Effector memory CD4-positive, alpha-beta T cell (primary cell): ENCODE measurements at regions not wholly inside any gene's neighbourhood (a gene's known extent, or its start where the extent isn't known, plus 50 kb on each side); places are given as distances from the start of the nearest gene placed in this dataset.
"Not testable (repeated sequence)": the region's sequence is repeated elsewhere in the genome, so short reads cannot be mapped to it uniquely, and the experiment has no call there.

Experiments used
- DNase-seq, 3 donors: peaks; one replicate each; pipeline ENCODE4 v3.0.0-alpha.2; 2020
- H3K27ac ChIP-seq: 2 replicates; pipeline ENCODE4 v1.7.0; 2013; ENCODE audit warnings: mild to moderate bottlenecking, low read length, moderate library complexity; ENCODE audit not compliant: insufficient read depth, poor library complexity, severe bottlenecking
- H3K27me3 ChIP-seq: replicated peaks from 2 replicates; pipeline ENCODE4 v1.7.0; 2013; ENCODE audit warnings: mild to moderate bottlenecking, low read length; ENCODE audit not compliant: insufficient read depth, control insufficient read depth, poor library complexity, severe bottlenecking
- H3K36me3 ChIP-seq: 2 replicates; pipeline ENCODE4 v1.7.0; 2013; ENCODE audit warnings: mild to moderate bottlenecking, low read length, moderate library complexity; ENCODE audit not compliant: control insufficient read depth, insufficient read depth
- H3K4me1 ChIP-seq: 2 replicates; pipeline ENCODE4 v1.7.0; 2013; ENCODE audit warnings: low read length, mild to moderate bottlenecking; ENCODE audit not compliant: control insufficient read depth, insufficient read depth, poor library complexity, severe bottlenecking
- H3K4me3 ChIP-seq: 2 replicates; pipeline ENCODE4 v1.7.0; 2013; ENCODE audit warnings: low read length, low read depth, mild to moderate bottlenecking; ENCODE audit not compliant: insufficient read depth, poor library complexity, severe bottlenecking
- H3K9me3 ChIP-seq: 2 replicates; pipeline ENCODE4 v1.7.0; 2013; ENCODE audit warnings: mild to moderate bottlenecking, low read length, moderate library complexity; ENCODE audit not compliant: control insufficient read depth

GRCh38 chrX:40904739-40905138 lies 169.4 kb upstream of the MED14 start:
- DNase-seq, H3K9me3 ChIP-seq, H3K27ac ChIP-seq: not testable (repeated sequence)

GRCh38 chrX:40908026-40908425 lies 172.7 kb upstream of the MED14 start:
- Histone ChIP-seq H3K36me3 (no peaks in the 10 kb centered on the region), H3K4me1 (no peaks in the 10 kb centered on the region), H3K9me3 (no peaks in the 10 kb centered on the region), H3K4me3 (no peak overlapping the region), H3K27ac (no peak overlapping the region), H3K27me3 (no peaks in the 10 kb centered on the region)
- no peak for DNase-seq

More at GRCh38 chrX:40904739-40905138, 169.4 kb upstream of the MED14 start:
- H3K27me3 ChIP-seq, H3K4me1 ChIP-seq, H3K4me3 ChIP-seq, H3K36me3 ChIP-seq: not testable (repeated sequence)

GRCh38 chrX:40908857-40909475 lies 173.6 kb upstream of the MED14 start:
- DNase-seq, result no peak
- Histone ChIP-seq H3K27ac (no peak overlapping the region), H3K36me3 (no peaks in the 10 kb centered on the region), H3K4me3 (no peak overlapping the region), H3K9me3 (no peaks in the 10 kb centered on the region), H3K27me3 (no peaks in the 10 kb centered on the region), H3K4me1 (no peaks in the 10 kb centered on the region)

GRCh38 chrX:40912166-40912565 lies 173.1 kb upstream of the USP9X start:
- H3K9me3 ChIP-seq, result no peaks in the 10 kb centered on the region
- no peak overlapping the region for H3K4me3 ChIP-seq
- H3K4me1 ChIP-seq, result no peaks in the 10 kb centered on the region
- no peaks in the 10 kb centered on the region for H3K27me3 ChIP-seq
- H3K36me3 ChIP-seq, result no peaks in the 10 kb centered on the region
- H3K27ac ChIP-seq, result no peak overlapping the region
- no peak for DNase-seq

- no peaks in the 10 kb centered on the region for H3K36me3 ChIP-seq
- no peaks in the 10 kb centered on the region for H3K9me3 ChIP-seq
- no peak for DNase-seq
These were observed 172.7 kb upstream of the USP9X start for GRCh38 chrX:40912576-40912975.

GRCh38 chrX:40920351-40920750 lies 164.9 kb upstream of the USP9X start:
- Histone ChIP-seq H3K27ac (no peak overlapping the region), H3K4me1 (no peaks in the 10 kb centered on the region), H3K4me3 (no peak overlapping the region), H3K36me3 (no peaks in the 10 kb centered on the region), H3K9me3 (no peaks in the 10 kb centered on the region), H3K27me3 (no peaks in the 10 kb centered on the region)
- no peak for DNase-seq

More at GRCh38 chrX:40912576-40912975, 172.7 kb upstream of the USP9X start:
- H3K27ac ChIP-seq, result no peak overlapping the region
- H3K4me1 ChIP-seq, result no peaks in the 10 kb centered on the region
- H3K4me3 ChIP-seq, result no peak overlapping the region
- H3K27me3 ChIP-seq, result no peaks in the 10 kb centered on the region

GRCh38 chrX:40922307-40922706 lies 162.9 kb upstream of the USP9X start:
- no peaks in the 10 kb centered on the region for H3K27me3 ChIP-seq
- no peak overlapping the region for H3K27ac ChIP-seq
- H3K9me3 ChIP-seq, result no peaks in the 10 kb centered on the region
- no peak for DNase-seq
- H3K4me1 ChIP-seq, result no peaks in the 10 kb centered on the region
- H3K4me3 ChIP-seq, result no peak overlapping the region
- H3K36me3 ChIP-seq, result no peaks in the 10 kb centered on the region

- not testable (repeated sequence) for H3K36me3 ChIP-seq, H3K4me3 ChIP-seq, H3K27ac ChIP-seq, H3K9me3 ChIP-seq, DNase-seq, H3K27me3 ChIP-seq, H3K4me1 ChIP-seq
These were observed 158.4 kb upstream of the USP9X start for GRCh38 chrX:40926739-40927427.

GRCh38 chrX:40928076-40928475 lies 157.2 kb upstream of the USP9X start:
- Histone ChIP-seq H3K27me3 (no peaks in the 10 kb centered on the region), H3K27ac (no peak overlapping the region), H3K36me3 (no peaks in the 10 kb centered on the region), H3K4me3 (no peak overlapping the region), H3K9me3 (no peaks in the 10 kb centered on the region), H3K4me1 (no peaks in the 10 kb centered on the region)
- no peak for DNase-seq

- no peak for DNase-seq
- H3K4me3 ChIP-seq, result no peak overlapping the region
These were observed 153.3 kb upstream of the USP9X start for GRCh38 chrX:40931921-40932320.

More at GRCh38 chrX:40931921-40932320, 153.3 kb upstream of the USP9X start:
- Histone ChIP-seq H3K36me3 (no peaks in the 10 kb centered on the region), H3K27ac (no peak overlapping the region), H3K27me3 (no peaks in the 10 kb centered on the region), H3K9me3 (no peaks in the 10 kb centered on the region), H3K4me1 (no peaks in the 10 kb centered on the region)
